GM21576 (cell line): ENCODE measurements at regions not wholly inside any gene's neighbourhood (a gene's known extent, or its start where the extent isn't known, plus 50 kb on each side); places are given as distances from the start of the nearest gene placed in this dataset.

ENCODE experiments used
- ATAC-seq: cut with Tn5 transposase; IDR thresholded peaks from one replicate; pipeline ENCODE4 v1.9.1; 2021; ENCODE audit warnings: mild to moderate bottlenecking, moderate library complexity; ENCODE audit not compliant: unreplicated experiment

- no peak for ATAC-seq
Measured at GRCh38 chr6:23096876-23097275, 527.5 kb downstream of the HDGFL1 start.

- ATAC-seq, result no peak
Measured at GRCh38 chr6:23097566-23097965, 528.2 kb downstream of the HDGFL1 start.

GRCh38 chr6:23106951-23107350 is 537.6 kb downstream of the HDGFL1 start:
- no peak for ATAC-seq

DNA sequence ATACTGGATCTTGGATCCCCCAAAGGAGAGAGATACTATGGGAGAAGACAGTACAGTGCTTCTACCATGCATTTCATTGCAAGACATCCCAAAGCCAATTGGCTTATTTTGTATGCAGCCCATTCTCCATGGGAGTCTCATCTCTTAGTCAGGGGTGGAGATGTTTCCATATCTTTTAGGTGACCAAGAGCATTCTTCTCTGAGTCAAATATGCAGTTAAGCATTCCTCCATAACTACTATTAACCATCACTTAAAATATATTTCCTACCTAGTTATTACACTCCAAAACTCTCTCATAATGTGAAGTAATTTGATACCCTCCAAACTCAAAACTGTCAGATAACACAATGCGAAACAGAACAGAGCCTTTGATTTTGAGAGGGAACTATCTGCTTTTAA is 542.6 kb downstream of the HDGFL1 start:
- ATAC-seq, result no peak

DNA sequence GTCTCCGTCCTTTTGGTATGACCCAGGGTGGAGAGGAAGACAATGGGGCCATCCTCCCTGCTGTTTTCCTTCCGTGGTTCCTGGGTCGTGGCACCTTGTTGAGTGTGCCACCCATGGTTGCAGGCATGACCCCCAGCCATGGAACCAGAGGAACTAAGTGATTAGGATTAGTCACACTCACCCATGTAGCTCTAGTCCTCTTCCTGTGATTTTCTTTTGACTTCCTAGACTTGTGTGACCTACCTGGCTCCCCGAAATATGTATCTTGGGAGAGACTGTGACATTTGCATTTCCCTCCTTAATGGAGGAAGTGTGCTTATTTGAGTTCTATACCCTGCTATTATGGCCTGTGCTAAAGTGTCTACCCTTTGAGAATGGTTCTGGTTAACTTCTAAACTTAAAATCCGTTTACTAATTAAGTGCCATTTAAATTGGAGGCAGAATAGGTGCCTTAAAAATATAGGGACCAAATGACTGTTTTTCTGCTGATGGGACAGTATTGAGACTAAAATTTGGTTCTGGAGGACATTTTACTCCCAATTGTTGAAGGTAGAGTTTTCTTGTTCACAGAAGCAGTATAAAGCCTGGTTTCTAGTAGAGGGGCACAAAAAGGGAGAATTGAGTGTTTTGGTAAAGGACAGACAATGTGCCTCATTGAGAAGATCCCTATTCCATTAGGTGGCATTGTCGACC is 545.6 kb downstream of the HDGFL1 start:
- no peak for ATAC-seq

DNA sequence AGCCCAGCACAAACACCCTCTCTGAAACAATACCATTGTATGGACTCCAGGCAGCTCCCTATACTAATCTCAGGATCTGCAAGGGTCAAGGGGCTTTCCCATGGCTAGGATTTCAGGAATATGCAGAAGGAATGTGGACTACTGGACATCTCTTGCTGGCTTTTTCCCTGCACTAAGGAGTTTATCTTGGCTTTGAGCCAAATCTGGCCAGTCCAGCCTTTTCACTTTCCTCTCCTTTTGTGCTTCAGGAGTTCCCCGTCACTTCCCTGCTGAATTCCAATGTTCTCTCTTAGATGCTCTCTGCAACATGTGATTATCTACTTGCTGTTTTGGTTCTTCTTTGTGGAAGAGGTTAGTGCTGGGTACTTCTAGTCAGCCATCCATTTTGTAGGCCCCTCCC is 568.2 kb downstream of the HDGFL1 start:
- no peak for ATAC-seq

DNA sequence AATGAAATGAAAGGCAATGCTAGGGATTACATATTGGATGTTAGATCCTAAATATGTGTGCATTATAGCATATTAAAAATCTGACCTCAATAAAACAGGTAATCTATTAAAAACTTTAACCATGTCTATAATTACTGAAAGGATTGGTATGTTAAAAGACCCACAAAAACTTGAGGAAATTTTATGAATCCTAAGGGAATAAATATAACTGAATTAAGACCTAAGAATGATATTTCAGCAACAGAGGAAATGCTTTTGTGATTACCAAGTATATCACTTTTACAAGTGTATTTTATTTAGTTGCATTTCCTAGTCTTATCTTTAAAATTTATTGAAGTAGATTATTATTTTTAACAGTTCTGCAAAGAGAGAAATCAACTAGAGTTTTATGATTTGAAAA is 571.5 kb downstream of the HDGFL1 start:
- no peak for ATAC-seq

DNA sequence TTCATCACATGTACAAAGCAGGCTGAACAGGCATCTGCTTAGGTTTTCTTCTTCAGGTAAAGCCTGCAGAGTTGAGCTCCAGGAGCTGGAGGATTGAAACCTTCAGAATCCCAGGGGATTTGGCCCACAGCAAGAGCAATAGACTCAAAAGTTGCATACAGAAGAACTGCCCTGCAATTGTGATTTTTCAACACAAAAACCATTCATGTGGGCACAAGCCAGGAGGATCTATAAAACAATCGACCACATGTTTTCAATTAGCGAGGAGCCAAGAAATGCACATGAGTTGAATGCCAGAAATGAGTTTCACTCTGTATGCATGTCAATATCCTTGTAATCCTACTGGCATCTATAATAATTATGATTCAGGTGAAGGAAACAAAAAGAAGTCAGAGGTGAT is 576.4 kb downstream of the HDGFL1 start:
- no peak for ATAC-seq

DNA sequence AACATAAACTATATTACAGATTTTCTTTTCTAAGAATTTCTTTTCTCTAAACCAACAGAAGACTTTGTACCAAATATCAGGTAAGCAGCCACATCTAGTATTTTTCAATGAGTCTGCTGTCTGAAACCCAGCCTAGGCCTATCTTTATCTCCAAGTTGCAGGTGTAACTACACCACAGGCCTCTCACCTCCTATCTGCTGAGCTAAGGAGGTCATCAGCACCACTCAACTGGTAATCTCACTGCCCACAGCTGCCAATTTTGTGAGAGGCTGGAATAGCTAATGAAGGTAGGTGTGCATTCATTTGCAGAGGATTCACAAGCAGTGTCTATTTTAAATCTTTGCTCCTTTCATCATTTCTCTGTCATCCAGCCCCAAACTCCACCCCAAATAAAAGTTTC is 584.8 kb downstream of the HDGFL1 start:
- no peak for ATAC-seq

- no peak for ATAC-seq
Measured at GRCh38 chr6:23170049-23170448, 600.7 kb downstream of the HDGFL1 start.

DNA sequence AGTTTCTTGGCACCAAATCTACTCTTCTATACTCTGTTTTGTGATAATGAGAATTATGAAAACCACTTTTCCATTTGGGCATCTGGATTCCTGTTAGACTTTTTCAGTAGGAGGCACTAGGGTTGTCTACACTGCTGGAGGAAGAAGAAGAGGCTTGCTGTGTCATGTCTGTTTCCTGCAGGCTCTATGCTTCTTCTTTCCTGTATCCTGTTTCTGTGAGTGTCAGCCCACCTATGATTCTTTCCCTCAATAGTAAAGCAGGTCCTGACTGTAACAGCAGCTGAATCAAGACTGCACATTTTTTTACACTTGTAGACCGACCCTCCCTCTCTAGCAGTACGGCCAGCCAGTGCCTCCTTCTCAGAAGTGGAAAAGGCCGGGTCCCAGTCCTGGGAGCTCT is 603.9 kb downstream of the HDGFL1 start:
- ATAC-seq, result no peak

GRCh38 chr6:23174781-23175361 is 605.5 kb downstream of the HDGFL1 start:
- ATAC-seq, result no peak

GRCh38 chr6:23175391-23175790 is 606.0 kb downstream of the HDGFL1 start:
- ATAC-seq, result no peak

GRCh38 chr6:23176471-23176870 is 607.1 kb downstream of the HDGFL1 start:
- no peak for ATAC-seq

DNA sequence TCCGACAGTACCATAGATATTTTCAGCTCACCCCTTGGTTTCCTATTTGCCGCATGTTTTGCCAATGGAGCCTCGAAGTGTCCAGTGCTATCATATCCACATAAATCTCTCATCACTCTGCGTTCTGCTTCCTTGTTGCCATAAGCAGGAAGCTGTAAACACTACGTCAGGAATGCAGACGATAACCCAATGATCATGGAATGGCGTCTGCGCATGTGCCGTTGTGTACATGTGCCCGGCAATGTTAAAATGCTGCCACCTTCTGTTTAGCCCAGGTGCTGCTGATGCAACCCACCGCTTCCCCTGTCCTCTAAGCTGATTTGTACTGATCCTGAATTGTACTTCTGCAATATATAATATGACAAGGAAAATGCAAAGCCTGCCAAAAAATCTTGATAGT is 607.5 kb downstream of the HDGFL1 start:
- ATAC-seq, result no peak

- ATAC-seq, result no peak
Measured at GRCh38 chr6:23177806-23178205, 608.4 kb downstream of the HDGFL1 start.

- ATAC-seq, result no peak
Measured at GRCh38 chr6:23179994-23180393, 610.6 kb downstream of the HDGFL1 start.

GRCh38 chr6:23180504-23181293 is 611.3 kb downstream of the HDGFL1 start:
- ATAC-seq, result no peak

- no peak for ATAC-seq
Measured at GRCh38 chr6:23181356-23182110, 612.2 kb downstream of the HDGFL1 start.

- no peak for ATAC-seq
Measured at GRCh38 chr6:23183846-23184245, 614.5 kb downstream of the HDGFL1 start.

- ATAC-seq, result no peak
Measured at GRCh38 chr6:23184351-23184750, 615.0 kb downstream of the HDGFL1 start.
